GM23248 (cell line): ENCODE measurements at regions not wholly inside any gene's neighbourhood (a gene's known extent, or its start where the extent isn't known, plus 50 kb on each side); places are given as distances from the start of the nearest gene placed in this dataset.

Source experiments
- DNase-seq: peaks from one replicate; pipeline ENCODE4 v3.0.0-alpha.2; 2015
- H2AFZ ChIP-seq: fragments of 200-600 bp; sonication (generic); 2 replicates; pipeline ENCODE4 v1.6.1; 2016; ENCODE audit warnings: antibody characterized with exemption
- H3F3A ChIP-seq: fragments of 200-600 bp; sonication (generic); 2 replicates; pipeline ENCODE4 v1.6.1; 2016; ENCODE audit warnings: mild to moderate bottlenecking, antibody characterized with exemption, mixed run types; ENCODE audit not compliant: insufficient read depth
- H3K27ac ChIP-seq: fragments of 200-600 bp; sonication (generic); 2 replicates; pipeline ENCODE4 v1.5.1; 2016; ENCODE audit warnings: mild to moderate bottlenecking
- H3K27me3 ChIP-seq: fragments of 200-600 bp; sonication (generic); replicated peaks from 2 replicates; pipeline ENCODE4 v1.6.1; 2016; ENCODE audit warnings: mild to moderate bottlenecking; ENCODE audit not compliant: insufficient read depth
- H3K36me3 ChIP-seq: fragments of 200-600 bp; sonication (generic); 2 replicates; pipeline ENCODE4 v1.6.1; 2016; ENCODE audit warnings: low read depth, mild to moderate bottlenecking
- H3K4me1 ChIP-seq: fragments of 200-600 bp; sonication (generic); 2 replicates; pipeline ENCODE4 v1.6.1; 2016; ENCODE audit warnings: mild to moderate bottlenecking; ENCODE audit not compliant: insufficient read depth
- H3K4me2 ChIP-seq: fragments of 200-600 bp; sonication (generic); one replicate; pipeline ENCODE4 v1.6.1; 2016; ENCODE audit warnings: mild to moderate bottlenecking; ENCODE audit not compliant: unreplicated experiment
- H3K4me3 ChIP-seq: fragments of 200-600 bp; sonication (generic); 2 replicates; pipeline ENCODE4 v1.5.1; 2016; ENCODE audit warnings: mild to moderate bottlenecking
- H3K79me2 ChIP-seq: fragments of 200-600 bp; sonication (generic); 2 replicates; pipeline ENCODE4 v1.6.1; 2016; ENCODE audit warnings: mild to moderate bottlenecking; ENCODE audit not compliant: insufficient read depth
- H3K9ac ChIP-seq: fragments of 200-600 bp; sonication (generic); 2 replicates; pipeline ENCODE4 v1.6.1; 2016; ENCODE audit warnings: mild to moderate bottlenecking
- H3K9me2 ChIP-seq: fragments of 200-600 bp; sonication (generic); 2 replicates; pipeline ENCODE4 v1.6.1; 2016; ENCODE audit warnings: mixed run types, mild to moderate bottlenecking, moderate library complexity; ENCODE audit not compliant: insufficient read depth
- H3K9me3 ChIP-seq: fragments of 200-600 bp; sonication (generic); one replicate; pipeline ENCODE4 v1.6.1; 2017; ENCODE audit warnings: low read depth
- H4K20me1 ChIP-seq: fragments of 200-600 bp; sonication (generic); 2 replicates; pipeline ENCODE4 v1.6.0; 2016; ENCODE audit not compliant: insufficient read depth
- EZH2 ChIP-seq: fragments of 200-600 bp; sonication (generic); IDR thresholded peaks from 2 replicates; pipeline ENCODE4 v1.6.1; 2018; ENCODE audit warnings: antibody characterized with exemption, mild to moderate bottlenecking; ENCODE audit not compliant: insufficient read depth, poor library complexity, severe bottlenecking
- EZH2phosphoT487 ChIP-seq: fragments of 200-600 bp; sonication (generic); IDR thresholded peaks from 2 replicates; pipeline ENCODE4 v1.6.1; 2018; ENCODE audit warnings: antibody characterized with exemption, moderate library complexity, mild to moderate bottlenecking, low read depth; ENCODE audit not compliant: insufficient read depth
- WGBS, 2 experiments: methylation state at CpG; one replicate each; pipeline ENCODE4 v1.1.6; 2015 to 2017; ENCODE audit warnings: low lambda C conversion rate in 2 of 2, low coverage in 1 of 2; ENCODE audit errors: missing lambda C conversion rate in 2 of 2; 5-methylcytosine and 5-hydroxymethylcytosine counted together
- in situ Hi-C: fragments of 300-500 bp; cut with MboI; formaldehyde crosslinking; loops from 2 replicates; pipeline ENCODE4 v1.15.0; 2020

GRCh38 chr1:105436589-105437259 lies 1619.8 kb upstream of the PRMT6 start:
- whole genome bisulfite sequencing, 2 experiments = 37% methylated on average over 7 of the region's 7 CpGs

GRCh38 chr1:105437847-105438246 lies 1618.6 kb upstream of the PRMT6 start:
- Histone ChIP-seq H3F3A (no peaks in the 10 kb centered on the region), H3K9me3 (no peaks in the 10 kb centered on the region), H3K79me2 (no peaks in the 10 kb centered on the region), H3K27ac (no peak overlapping the region), H3K9me2 (no peaks in the 10 kb centered on the region), H3K4me2 (no peak overlapping the region), H2AFZ (no peak overlapping the region), H3K4me3 (no peak overlapping the region), H3K36me3 (no peaks in the 10 kb centered on the region), H4K20me1 (no peaks in the 10 kb centered on the region), H3K9ac (no peak overlapping the region), H3K27me3 (no peaks in the 10 kb centered on the region), H3K4me1 (no peaks in the 10 kb centered on the region)
- 9 to 22% methylated on average over 1 of the region's 1 CpG for WGBS, 2 experiments
- no peak for TF ChIP-seq EZH2phosphoT487
- in situ Hi-C loops = no loop called here
- DNase-seq = no peak

More at GRCh38 chr1:105436589-105437259, 1619.8 kb upstream of the PRMT6 start:
- H3K27me3 ChIP-seq = no peaks in the 10 kb centered on the region
- no peaks in the 10 kb centered on the region for H3K36me3 ChIP-seq
- H3K79me2 ChIP-seq = no peaks in the 10 kb centered on the region
- no peaks in the 10 kb centered on the region for H3K4me1 ChIP-seq
- H3K9me3 ChIP-seq = no peaks in the 10 kb centered on the region
- TF ChIP-seq EZH2phosphoT487 = no peak
- TF ChIP-seq EZH2 = no peak
- H3K27ac ChIP-seq = no peak overlapping the region
- H3K4me2 ChIP-seq = no peak overlapping the region
- H3K9ac ChIP-seq = no peak overlapping the region
- H3F3A ChIP-seq = no peaks in the 10 kb centered on the region
- H3K4me3 ChIP-seq = no peak overlapping the region
- H3K9me2 ChIP-seq = no peaks in the 10 kb centered on the region
- H4K20me1 ChIP-seq = no peaks in the 10 kb centered on the region
- no peak overlapping the region for H2AFZ ChIP-seq
- in situ Hi-C loops = no loop called here
- DNase-seq = no peak

GRCh38 chr1:105442901-105443300 lies 1613.6 kb upstream of the PRMT6 start:
- H3K9me2 ChIP-seq = no peaks in the 10 kb centered on the region
- no peak overlapping the region for H3K4me2 ChIP-seq
- no peaks in the 10 kb centered on the region for H3K79me2 ChIP-seq
- H3K4me3 ChIP-seq = no peak overlapping the region
- H3K36me3 ChIP-seq = no peaks in the 10 kb centered on the region
- H3K9ac ChIP-seq = no peak overlapping the region
- no peak overlapping the region for H2AFZ ChIP-seq
- H4K20me1 ChIP-seq = no peaks in the 10 kb centered on the region
- no peaks in the 10 kb centered on the region for H3K4me1 ChIP-seq
- TF ChIP-seq EZH2phosphoT487 (no peak), EZH2 (no peak)
- WGBS, 2 experiments = 12 to 18% methylated on average over 4 of the region's 4 CpGs
- no peaks in the 10 kb centered on the region for H3K27me3 ChIP-seq
- peak; percentile 20 for DNase-seq
- H3K9me3 ChIP-seq = no peaks in the 10 kb centered on the region
- in situ Hi-C loops = no loop called here
- no peak overlapping the region for H3K27ac ChIP-seq
- no peaks in the 10 kb centered on the region for H3F3A ChIP-seq

GRCh38 chr1:105459759-105460158 lies 1596.7 kb upstream of the PRMT6 start:
- no peaks in the 10 kb centered on the region for H3K79me2 ChIP-seq
- no peak for DNase-seq
- H3K27me3 ChIP-seq = no peaks in the 10 kb centered on the region
- no peaks in the 10 kb centered on the region for H3K9me3 ChIP-seq
- H3K4me2 ChIP-seq = no peak overlapping the region
- no peak overlapping the region for H3K4me3 ChIP-seq
- H3K36me3 ChIP-seq = no peaks in the 10 kb centered on the region
- no peaks in the 10 kb centered on the region for H3K4me1 ChIP-seq
- no peaks in the 10 kb centered on the region for H3F3A ChIP-seq
- no peaks in the 10 kb centered on the region for H4K20me1 ChIP-seq
- in situ Hi-C loops = no loop called here
- TF ChIP-seq EZH2 = no peak
- TF ChIP-seq EZH2phosphoT487 = no peak
- H3K9ac ChIP-seq = no peak overlapping the region
- H3K27ac ChIP-seq = no peak overlapping the region
- no peak overlapping the region for H2AFZ ChIP-seq
- H3K9me2 ChIP-seq = no peaks in the 10 kb centered on the region

GRCh38 chr1:105462308-105462707 lies 1594.2 kb upstream of the PRMT6 start:
- Histone ChIP-seq H3K4me3 (no peak overlapping the region), H3K9me3 (no peaks in the 10 kb centered on the region), H3K27me3 (no peaks in the 10 kb centered on the region), H3K79me2 (no peaks in the 10 kb centered on the region), H4K20me1 (no peaks in the 10 kb centered on the region), H3F3A (no peaks in the 10 kb centered on the region), H3K36me3 (no peaks in the 10 kb centered on the region), H3K9me2 (no peaks in the 10 kb centered on the region), H3K9ac (no peak overlapping the region), H3K4me2 (no peak overlapping the region), H2AFZ (no peak overlapping the region), H3K27ac (no peak overlapping the region), H3K4me1 (no peaks in the 10 kb centered on the region)
- 35 to 39% methylated on average over 2 of the region's 2 CpGs for WGBS, 2 experiments
- TF ChIP-seq EZH2phosphoT487 (no peak), EZH2 (no peak)
- no peak for DNase-seq
- in situ Hi-C loops = no loop called here
